ENCODE measurements at regions not wholly inside any gene's neighbourhood (a gene's known extent, or its start where the extent isn't known, plus 50 kb on each side); places are given as distances from the start of the nearest gene placed in this dataset.

GRCh38 chr10:91146146-91146545, 74.3 kb upstream of the PCGF5 start:
- TF ChIP-seq NFRKB (IDR thresholded peaks at IDR 0.05) (no peak), BHLHE40 (IDR thresholded peaks at IDR 0.05; ENCODE audit: borderline replicate concordance) (no peak), FOXM1 (IDR thresholded peaks at IDR 0.05; ENCODE audit: borderline replicate concordance) (no peak), SUZ12 (IDR thresholded peaks at IDR 0.05) (no peak), ELF4 (IDR thresholded peaks at IDR 0.05) (no peak), HDGF (IDR thresholded peaks at IDR 0.05; ENCODE audit: borderline replicate concordance) (no peak), FOXA1 (IDR thresholded peaks at IDR 0.05) (no peak), SP1 (IDR thresholded peaks at IDR 0.05) (no peak), PKNOX1 (IDR thresholded peaks at IDR 0.05) (no peak), L3MBTL2 (conservative IDR thresholded peaks at IDR 0.05) (no peak), CTBP1 (IDR thresholded peaks at IDR 0.05; ENCODE audit: borderline replicate concordance) (no peak)
